ENCODE measurements at regions not wholly inside any gene's neighbourhood (a gene's known extent, or its start where the extent isn't known, plus 50 kb on each side); places are given as distances from the start of the nearest gene placed in this dataset.
"Not testable (repeated sequence)": the region's sequence is repeated elsewhere in the genome, so short reads cannot be mapped to it uniquely, and the experiment has no call there.

DNA sequence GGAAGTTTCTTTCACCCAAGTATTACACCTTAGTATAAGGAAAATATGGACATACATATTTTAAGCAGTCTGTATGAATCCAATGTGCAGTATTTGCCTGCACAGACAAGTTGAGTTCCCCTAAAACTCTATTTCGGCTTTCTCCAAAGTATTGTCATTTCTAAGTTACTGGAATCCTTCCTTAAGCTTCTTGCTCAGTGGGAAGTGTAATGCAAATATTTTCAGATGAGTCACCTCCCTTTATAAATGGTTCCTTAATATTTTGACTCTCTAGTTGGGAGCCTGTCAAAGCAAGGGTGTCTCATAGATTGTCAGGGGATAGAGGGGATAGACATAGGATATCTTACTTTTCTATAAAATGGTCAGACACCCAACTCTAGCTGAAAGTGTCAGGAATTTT, 178.6 kb downstream of the NAA11 start:
- Mint-ChIP-seq H3K27ac (no peak overlapping the region), H3K27me3 (no peaks in the 10 kb centered on the region), H3K4me1 (no peaks in the 10 kb centered on the region), H3K36me3 (ENCODE audit: low read depth) (no peaks in the 10 kb centered on the region), H3K4me3 (no peak overlapping the region), H3K9me3 (no peaks in the 10 kb centered on the region)
- no peak for DNase-seq
- ChIA-PET POLR2A (no interaction called here), CTCF (no interaction called here)

DNA sequence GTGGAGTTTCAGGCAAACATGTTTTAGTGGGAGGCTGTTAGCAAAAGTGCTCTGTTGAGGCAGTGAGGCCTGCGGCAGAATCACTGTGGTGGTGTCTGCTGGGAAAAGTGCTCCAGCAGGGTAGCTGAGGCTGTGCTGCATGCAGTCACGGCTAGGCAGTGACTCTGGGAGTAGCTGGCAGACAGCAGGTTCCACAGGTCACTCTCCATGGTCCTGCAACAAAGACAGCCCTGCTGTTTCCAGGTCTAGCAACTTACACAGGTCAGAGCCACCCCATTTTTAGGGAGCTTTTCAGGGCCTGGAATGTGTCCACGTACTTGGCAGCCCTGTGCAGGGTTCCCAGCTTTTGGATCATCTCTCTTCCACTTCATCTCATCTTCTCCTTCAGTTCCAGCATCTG, 184.3 kb downstream of the NAA11 start:
- H3K36me3 Mint-ChIP-seq (ENCODE audit: low read depth), result no peaks in the 10 kb centered on the region
- no peaks in the 10 kb centered on the region for H3K4me1 Mint-ChIP-seq
- ChIA-PET CTCF (no interaction called here), POLR2A (no interaction called here)
- no peaks in the 10 kb centered on the region for H3K27me3 Mint-ChIP-seq
- H3K27ac Mint-ChIP-seq, result no peak overlapping the region
- no peak for DNase-seq
- no peaks in the 10 kb centered on the region for H3K9me3 Mint-ChIP-seq
- H3K4me3 Mint-ChIP-seq, result no peak overlapping the region

GRCh38 chr4:79134767-79135166, 191.1 kb downstream of the NAA11 start:
- Mint-ChIP-seq H3K36me3 (ENCODE audit: low read depth) (no peaks in the 10 kb centered on the region), H3K4me1 (no peaks in the 10 kb centered on the region)
- CTCF ChIA-PET, result no interaction called here

DNA sequence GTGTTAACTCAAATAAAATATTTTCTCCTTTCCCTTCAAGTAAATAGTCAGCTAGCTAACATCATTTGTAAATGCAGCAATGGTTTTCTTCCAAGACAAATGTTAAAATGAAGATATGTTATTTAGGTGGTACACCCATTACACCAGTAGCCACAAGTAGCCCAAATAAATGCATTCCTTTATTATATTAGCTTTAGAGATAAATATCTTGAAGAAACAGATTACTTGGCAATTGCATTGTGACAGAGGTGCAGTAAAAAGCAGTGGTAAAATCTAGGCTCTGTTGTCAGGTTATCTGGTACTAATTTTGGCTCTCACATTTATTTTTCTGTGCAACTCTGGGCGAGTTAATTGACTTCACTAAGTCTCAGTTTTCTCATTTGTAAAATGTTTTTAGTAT, 193.0 kb downstream of the NAA11 start:
- POLR2A ChIA-PET, result no interaction called here
- no peaks in the 10 kb centered on the region for H3K4me1 Mint-ChIP-seq
- no peaks in the 10 kb centered on the region for H3K9me3 Mint-ChIP-seq
- H3K4me3 Mint-ChIP-seq, result no peak overlapping the region
- no peak for DNase-seq
- no peak overlapping the region for H3K27ac Mint-ChIP-seq
- no peaks in the 10 kb centered on the region for H3K27me3 Mint-ChIP-seq
- CTCF ChIA-PET, result no interaction called here
- no peaks in the 10 kb centered on the region for H3K36me3 Mint-ChIP-seq (ENCODE audit: low read depth)

More at GRCh38 chr4:79134767-79135166, 191.1 kb downstream of the NAA11 start:
- Mint-ChIP-seq H3K27ac (no peak overlapping the region), H3K27me3 (no peaks in the 10 kb centered on the region), H3K9me3 (no peaks in the 10 kb centered on the region), H3K4me3 (no peak overlapping the region)
- no peak for DNase-seq
- POLR2A ChIA-PET, result no interaction called here

GRCh38 chr4:79121875-79122358, 182.7 kb upstream of the PAQR3 start:
- ChIA-PET POLR2A (no interaction called here), CTCF (no interaction called here)
- peaks cover 22% of the 10 kb centered on the region for H3K9me3 Mint-ChIP-seq
- H3K4me3 Mint-ChIP-seq, result no peak overlapping the region
- no peak for DNase-seq
- H3K27ac Mint-ChIP-seq, result no peak overlapping the region
- no peaks in the 10 kb centered on the region for H3K4me1 Mint-ChIP-seq
- H3K27me3 Mint-ChIP-seq, result no peaks in the 10 kb centered on the region
- no peaks in the 10 kb centered on the region for H3K36me3 Mint-ChIP-seq (ENCODE audit: low read depth)

DNA sequence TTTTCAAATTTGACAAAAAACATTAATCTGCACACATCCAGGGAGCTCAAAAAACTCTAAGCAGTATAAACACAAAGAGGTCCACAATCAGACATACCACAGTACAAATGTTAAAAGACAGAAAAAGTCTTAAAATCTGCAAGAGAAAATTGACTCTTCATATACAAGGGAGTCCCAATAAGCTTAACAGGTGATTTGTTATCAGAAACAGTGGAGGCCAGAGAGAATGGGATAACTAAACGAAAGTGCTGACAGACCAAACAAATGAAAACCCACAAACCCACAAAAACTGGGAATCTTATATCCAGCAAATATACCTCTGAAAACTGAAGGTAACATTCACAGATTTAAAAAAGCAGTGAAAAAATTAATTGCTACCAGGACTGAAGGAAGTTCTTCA, 182.0 kb upstream of the PAQR3 start:
- Mint-ChIP-seq H3K9me3 (peaks cover 22% of the 10 kb centered on the region), H3K4me1 (no peaks in the 10 kb centered on the region), H3K27me3 (no peaks in the 10 kb centered on the region), H3K36me3 (ENCODE audit: low read depth) (no peaks in the 10 kb centered on the region), H3K27ac (no peak overlapping the region), H3K4me3 (no peak overlapping the region)
- CTCF ChIA-PET, result no interaction called here
- no peak for DNase-seq
- POLR2A ChIA-PET, result no interaction called here

- H3K4me1 Mint-ChIP-seq; CTCF ChIA-PET; H3K27ac Mint-ChIP-seq; POLR2A ChIA-PET; H3K4me3 Mint-ChIP-seq; H3K36me3 Mint-ChIP-seq (ENCODE audit: low read depth); DNase-seq; H3K27me3 Mint-ChIP-seq: not testable (repeated sequence)
- peaks cover 22% of the 10 kb centered on the region for H3K9me3 Mint-ChIP-seq
Observed at GRCh38 chr4:79117051-79117450, 177.8 kb upstream of the PAQR3 start.

- ChIA-PET CTCF (no interaction called here), POLR2A (no interaction called here)
- H3K27ac Mint-ChIP-seq, result no peak overlapping the region
- H3K9me3 Mint-ChIP-seq, result no peaks in the 10 kb centered on the region
- no peak overlapping the region for H3K4me3 Mint-ChIP-seq
- no peaks in the 10 kb centered on the region for H3K36me3 Mint-ChIP-seq (ENCODE audit: low read depth)
- no peak for DNase-seq
- no peaks in the 10 kb centered on the region for H3K27me3 Mint-ChIP-seq
- no peaks in the 10 kb centered on the region for H3K4me1 Mint-ChIP-seq
Observed at GRCh38 chr4:79107014-79107413, 167.8 kb upstream of the PAQR3 start.

- Mint-ChIP-seq H3K4me3 (no peak overlapping the region), H3K36me3 (ENCODE audit: low read depth) (no peaks in the 10 kb centered on the region), H3K9me3 (no peaks in the 10 kb centered on the region), H3K27me3 (no peaks in the 10 kb centered on the region), H3K27ac (no peak overlapping the region), H3K4me1 (no peaks in the 10 kb centered on the region)
- DNase-seq, result no peak
- ChIA-PET POLR2A (no interaction called here), CTCF (no interaction called here)
Observed at GRCh38 chr4:79088946-79089691, 149.9 kb upstream of the PAQR3 start.

DNA sequence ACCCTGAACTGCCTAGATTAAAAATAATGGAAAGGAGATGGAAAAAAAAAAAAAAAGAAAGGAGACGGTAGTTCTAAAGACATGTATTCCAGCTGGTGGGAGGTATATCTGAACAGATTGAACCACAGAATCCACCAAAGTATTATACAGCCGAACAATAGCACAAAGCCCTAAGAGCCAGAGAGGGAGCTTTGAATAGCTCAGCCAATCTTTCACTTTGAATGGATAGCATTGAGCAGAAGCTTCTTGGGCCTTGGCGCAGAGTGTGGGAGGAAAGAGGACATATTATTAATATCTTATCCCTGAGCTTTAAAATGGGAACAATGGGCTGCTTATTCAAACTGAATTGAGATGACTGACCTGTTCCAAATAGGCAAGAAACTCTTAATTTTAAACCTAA, 147.8 kb upstream of the PAQR3 start:
- ChIA-PET POLR2A (no interaction called here), CTCF (no interaction called here)
- H3K9me3 Mint-ChIP-seq, result peaks cover 4% of the 10 kb centered on the region

DNA sequence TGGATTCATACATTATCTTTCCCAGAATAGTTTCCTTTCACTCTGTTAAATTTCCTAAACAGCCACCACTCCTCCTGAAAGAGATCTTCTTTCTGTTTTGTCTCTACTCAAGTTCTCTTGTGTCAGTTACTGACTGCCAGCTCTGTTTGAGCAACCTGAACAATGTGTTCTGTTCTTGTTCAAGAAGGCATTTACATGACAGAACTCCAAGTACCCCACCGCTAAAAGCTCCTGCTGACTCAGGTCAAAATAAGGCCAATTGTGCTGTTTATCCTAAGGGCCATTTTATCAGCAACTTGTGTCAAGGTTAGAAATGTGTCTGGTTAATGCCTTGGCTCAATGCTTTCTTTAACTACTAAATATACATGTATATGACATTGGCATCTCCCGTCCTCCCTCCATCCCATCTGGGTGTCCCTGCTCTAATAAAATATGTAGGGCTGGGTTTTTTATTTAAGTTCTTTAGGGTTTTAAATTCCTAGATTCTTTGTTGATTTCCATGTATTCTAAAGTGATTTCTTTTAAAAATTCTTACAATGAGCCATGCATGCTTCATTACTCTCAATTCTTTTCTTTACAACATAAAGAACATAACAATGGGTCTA, 144.3 kb upstream of the PAQR3 start:
- H3K9me3 Mint-ChIP-seq, result peaks cover 7% of the 10 kb centered on the region
- DNase-seq, result no peak
- H3K27me3 Mint-ChIP-seq, result no peaks in the 10 kb centered on the region
- no peaks in the 10 kb centered on the region for H3K36me3 Mint-ChIP-seq (ENCODE audit: low read depth)
- ChIA-PET CTCF (no interaction called here), POLR2A (no interaction called here)
- H3K4me3 Mint-ChIP-seq, result no peak overlapping the region
- H3K4me1 Mint-ChIP-seq, result no peaks in the 10 kb centered on the region
- no peak overlapping the region for H3K27ac Mint-ChIP-seq

More for the DNA sequence above, 147.8 kb upstream of the PAQR3 start:
- Mint-ChIP-seq H3K36me3 (ENCODE audit: low read depth) (no peaks in the 10 kb centered on the region), H3K27me3 (no peaks in the 10 kb centered on the region), H3K27ac (no peak overlapping the region), H3K4me1 (no peaks in the 10 kb centered on the region), H3K4me3 (no peak overlapping the region)
- DNase-seq, result no peak

DNA sequence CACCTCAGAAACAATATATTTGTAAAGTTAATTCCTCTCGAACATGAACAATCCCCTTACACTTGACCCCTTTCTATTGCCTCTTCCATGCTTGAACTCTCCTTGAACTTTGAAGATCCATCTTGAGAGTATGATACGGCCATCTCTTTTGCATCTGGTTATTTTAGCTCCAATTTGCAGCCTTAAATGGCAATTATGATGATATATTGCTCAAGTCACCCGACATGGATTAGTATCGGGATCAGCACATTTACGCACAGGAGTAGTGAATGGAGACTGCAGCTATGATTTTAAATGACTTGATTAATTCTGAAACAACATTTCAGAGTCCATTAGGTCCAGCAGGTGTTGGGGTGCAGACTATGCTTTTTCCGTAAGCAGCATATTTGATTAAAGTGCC, 143.8 kb upstream of the PAQR3 start:
- no peaks in the 10 kb centered on the region for H3K27me3 Mint-ChIP-seq
- H3K36me3 Mint-ChIP-seq (ENCODE audit: low read depth), result no peaks in the 10 kb centered on the region
- no peak overlapping the region for H3K4me3 Mint-ChIP-seq
- H3K9me3 Mint-ChIP-seq, result peaks cover 7% of the 10 kb centered on the region
- no peak for DNase-seq
- POLR2A ChIA-PET, result no interaction called here
- H3K4me1 Mint-ChIP-seq, result no peaks in the 10 kb centered on the region
- CTCF ChIA-PET, result no interaction called here
- H3K27ac Mint-ChIP-seq, result no peak overlapping the region

GRCh38 chr4:79081973-79082372, 142.7 kb upstream of the PAQR3 start:
- Mint-ChIP-seq H3K36me3 (ENCODE audit: low read depth) (no peaks in the 10 kb centered on the region), H3K27ac (no peak overlapping the region), H3K4me1 (no peaks in the 10 kb centered on the region), H3K27me3 (no peaks in the 10 kb centered on the region), H3K4me3 (no peak overlapping the region), H3K9me3 (peaks cover 7% of the 10 kb centered on the region)
- ChIA-PET CTCF (no interaction called here), POLR2A (no interaction called here)
- no peak for DNase-seq

GRCh38 chr4:79078339-79078738, 139.1 kb upstream of the PAQR3 start:
- Mint-ChIP-seq H3K4me3 (no peak overlapping the region), H3K27me3 (no peaks in the 10 kb centered on the region), H3K9me3 (peaks cover 5% of the 10 kb centered on the region), H3K27ac (no peak overlapping the region), H3K4me1 (no peaks in the 10 kb centered on the region), H3K36me3 (ENCODE audit: low read depth) (no peaks in the 10 kb centered on the region)
- ChIA-PET POLR2A (no interaction called here), CTCF (no interaction called here)
- no peak for DNase-seq

All from activated CD4-positive, alpha-beta memory T cell treated with anti-CD3 and anti-CD28 coated beads, Interleukin-2, amount 10 ng/mL, durations not matched to agents 7 days and 5 days (primary cell).